PFSK-1 (cell line): ENCODE measurements at regions not wholly inside any gene's neighbourhood (a gene's known extent, or its start where the extent isn't known, plus 50 kb on each side); places are given as distances from the start of the nearest gene placed in this dataset.

Source experiments
- POLR2AphosphoS5 ChIP-seq: IDR thresholded peaks from 2 replicates; pipeline ENCODE4 v1.6.1; 2012; ENCODE audit warnings: low read depth, mild to moderate bottlenecking, control low read depth, low read length, moderate library complexity
- REST ChIP-seq, 2 experiments: IDR thresholded peaks; 2 replicates each; pipeline versions ENCODE4 v1.6.1 to v1.8.0; 2011 to 2012; ENCODE audit warnings: low read depth in 2 of 2, low read length in 2 of 2, control low read depth in 1 of 2, inconsistent platforms in 1 of 2, mild to moderate bottlenecking in 1 of 2, moderate library complexity in 1 of 2; ENCODE audit not compliant: insufficient read depth in 1 of 2

GRCh38 chr12:46442738-46443137, 70.2 kb upstream of the SLC38A2 start:
- TF ChIP-seq POLR2AphosphoS5, result no peak
- TF ChIP-seq REST (IDR thresholded peaks at IDR 0.05; ENCODE audit: insufficient read depth in 1 of 2, low read depth in 2 of 2, low read length in 2 of 2), result no peak
